MM.1S (cell line): ENCODE measurements at regions not wholly inside any gene's neighbourhood (a gene's known extent, or its start where the extent isn't known, plus 50 kb on each side); places are given as distances from the start of the nearest gene placed in this dataset.

Experiments
- CTCF ChIP-seq: fragments of 300-600 bp; sonication (generic); IDR thresholded peaks from 2 replicates; pipeline ENCODE4 v1.5.1; 2016; ENCODE audit warnings: antibody characterized with exemption, low read length, mixed read lengths
- EZH2phosphoT487 ChIP-seq: fragments of 300-600 bp; sonication (generic); IDR thresholded peaks from 2 replicates; pipeline ENCODE4 v1.6.1; 2018; ENCODE audit warnings: antibody characterized with exemption, low read length

DNA sequence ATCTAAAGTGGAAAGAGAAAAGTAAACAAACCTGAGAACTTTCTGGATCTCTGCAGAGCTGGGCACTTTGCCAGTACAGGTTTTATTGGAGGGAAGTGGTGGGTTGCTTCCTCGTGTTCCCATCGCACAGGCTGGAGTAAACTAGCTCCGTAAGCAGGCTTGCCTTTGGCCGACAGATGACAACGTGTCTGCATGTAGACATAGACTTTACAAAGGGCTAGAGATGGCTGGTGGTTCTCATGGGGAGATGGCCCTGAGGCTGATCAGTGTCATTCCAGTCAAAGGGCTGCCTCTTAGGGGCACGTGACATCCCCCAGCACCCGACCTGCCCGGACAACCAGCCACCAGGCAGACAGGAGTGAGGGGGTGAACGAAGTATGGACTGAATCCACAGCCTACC lies 98.8 kb downstream of the YTHDF1 start:
- TF ChIP-seq EZH2phosphoT487 (no peak), CTCF (no peak)
